Bronchial epithelial cell (primary cell): ENCODE measurements at regions not wholly inside any gene's neighbourhood (a gene's known extent, or its start where the extent isn't known, plus 50 kb on each side); places are given as distances from the start of the nearest gene placed in this dataset.

ENCODE experiments used
- DNase-seq: peaks from one replicate; pipeline ENCODE4 v3.0.0-alpha.2; 2010; ENCODE audit warnings: low read depth
- FAIRE-seq: peaks from 2 replicates; lab custom pipeline; 2011; peaks lifted over from hg19 to GRCh38; lab: Jason Lieb, UNC
- H3K27me3 ChIP-seq: 2 replicates; pipeline ENCODE4 v1.5.1; 2011; ENCODE audit warnings: low read length; ENCODE audit not compliant: control insufficient read depth, insufficient read depth
- H3K36me3 ChIP-seq: 2 replicates; pipeline ENCODE4 v1.5.1; 2011; ENCODE audit warnings: low read length; ENCODE audit not compliant: control insufficient read depth, insufficient read depth
- H3K4me3 ChIP-seq: 2 replicates; pipeline ENCODE4 v1.5.1; 2011; ENCODE audit warnings: mild to moderate bottlenecking, low read depth, low read length, control low read depth
- CTCF ChIP-seq: IDR thresholded peaks from 2 replicates; pipeline ENCODE4 v1.5.1; 2011; ENCODE audit warnings: mild to moderate bottlenecking, moderate library complexity, low read length, control low read depth, inconsistent platforms; ENCODE audit not compliant: insufficient read depth, severe bottlenecking

- TF ChIP-seq CTCF: no peak
- Histone ChIP-seq H3K36me3 (no peaks in the 10 kb centered on the region), H3K4me3 (no peak overlapping the region), H3K27me3 (no peaks in the 10 kb centered on the region)
- DNase-seq (no peak), FAIRE-seq (no peak)
Observed at GRCh38 chr7:153921408-153921807, 130.8 kb upstream of the DPP6 start.

GRCh38 chr7:153930696-153931095 lies 121.5 kb upstream of the DPP6 start:
- Histone ChIP-seq H3K36me3 (no peaks in the 10 kb centered on the region), H3K27me3 (no peaks in the 10 kb centered on the region), H3K4me3 (no peak overlapping the region)
- no peak for TF ChIP-seq CTCF
- FAIRE-seq (no peak), DNase-seq (no peak)

GRCh38 chr7:153934048-153934447 lies 118.2 kb upstream of the DPP6 start:
- Histone ChIP-seq H3K4me3 (no peak overlapping the region), H3K27me3 (no peaks in the 10 kb centered on the region), H3K36me3 (no peaks in the 10 kb centered on the region)
- DNase-seq (no peak), FAIRE-seq (no peak)
- no peak for TF ChIP-seq CTCF

GRCh38 chr7:153934629-153935028 lies 117.6 kb upstream of the DPP6 start:
- no peak overlapping the region for H3K4me3 ChIP-seq
- no peaks in the 10 kb centered on the region for H3K36me3 ChIP-seq
- no peak for TF ChIP-seq CTCF
- no peak for FAIRE-seq
- DNase-seq: no peak
- no peaks in the 10 kb centered on the region for H3K27me3 ChIP-seq

- FAIRE-seq (no peak), DNase-seq (no peak)
- Histone ChIP-seq H3K36me3 (no peaks in the 10 kb centered on the region), H3K27me3 (no peaks in the 10 kb centered on the region), H3K4me3 (no peak overlapping the region)
- TF ChIP-seq CTCF: no peak
Observed at GRCh38 chr7:153935095-153935494, 117.1 kb upstream of the DPP6 start.

- DNase-seq: no peak
- no peaks in the 10 kb centered on the region for H3K27me3 ChIP-seq
- no peak for TF ChIP-seq CTCF
- no peak overlapping the region for H3K4me3 ChIP-seq
- no peaks in the 10 kb centered on the region for H3K36me3 ChIP-seq
- FAIRE-seq: no peak
Observed at GRCh38 chr7:153938451-153938850, 113.7 kb upstream of the DPP6 start.
